Left ventricle myocardium inferior (tissue), 1 donor: ENCODE measurements at regions not wholly inside any gene's neighbourhood (a gene's known extent, or its start where the extent isn't known, plus 50 kb on each side); places are given as distances from the start of the nearest gene placed in this dataset.

Source experiments
- DNase-seq: peaks from one replicate; pipeline ENCODE4 v3.0.0-alpha.2; 2020
- H3K27ac ChIP-seq: fragments of 200-600 bp; replicated peaks from 2 replicates; pipeline ENCODE4 v1.8.0; 2021
- H3K27me3 ChIP-seq: fragments of 200-600 bp; 2 replicates; pipeline ENCODE4 v1.8.0; 2021; ENCODE audit warnings: low read depth
- H3K36me3 ChIP-seq: fragments of 200-600 bp; 2 replicates; pipeline ENCODE4 v1.8.0; 2021
- H3K4me1 ChIP-seq: fragments of 200-600 bp; 2 replicates; pipeline ENCODE4 v1.8.0; 2021
- H3K4me3 ChIP-seq: fragments of 200-600 bp; 2 replicates; pipeline ENCODE4 v1.8.0; 2021; ENCODE audit warnings: mild to moderate bottlenecking, moderate library complexity
- H3K9me3 ChIP-seq: fragments of 200-600 bp; replicated peaks from 2 replicates; pipeline ENCODE4 v1.8.0; 2021
- CTCF ChIP-seq: fragments of 200-600 bp; IDR thresholded peaks from 2 replicates; pipeline ENCODE4 v1.8.0; 2021; ENCODE audit warnings: antibody characterized with exemption, mild to moderate bottlenecking, borderline replicate concordance
- intact Hi-C: fragments of 100-400 bp; cut with micrococcal nuclease; formaldehyde crosslinking; loops from one replicate; pipeline ENCODE4 v1.11.0; 2022
- donor health status: DM: no; HTN: yes; CAD: no; lungs with severe emphysema.

- no peaks in the 10 kb centered on the region for H3K9me3 ChIP-seq
- intact Hi-C loops, result no loop called here
- H3K36me3 ChIP-seq, result no peaks in the 10 kb centered on the region
- no peak overlapping the region for H3K27ac ChIP-seq
- no peak overlapping the region for H3K4me3 ChIP-seq
- no peaks in the 10 kb centered on the region for H3K27me3 ChIP-seq
- no peak for DNase-seq
- H3K4me1 ChIP-seq, result no peaks in the 10 kb centered on the region
- no peak for TF ChIP-seq CTCF
Measured at GRCh38 chr11:82326853-82327252, 406.8 kb downstream of the FAM181B start.

GRCh38 chr11:82321206-82321605 is 412.5 kb downstream of the FAM181B start:
- no peak for TF ChIP-seq CTCF

GRCh38 chr11:82315093-82315492 is 418.6 kb downstream of the FAM181B start:
- intact Hi-C loops, result no loop called here
- DNase-seq, result no peak
- H3K36me3 ChIP-seq, result no peaks in the 10 kb centered on the region
- TF ChIP-seq CTCF, result no peak
- H3K4me3 ChIP-seq, result no peak overlapping the region
- H3K27ac ChIP-seq, result no peak overlapping the region
- no peaks in the 10 kb centered on the region for H3K4me1 ChIP-seq
- no peaks in the 10 kb centered on the region for H3K27me3 ChIP-seq
- H3K9me3 ChIP-seq, result no peaks in the 10 kb centered on the region

More at GRCh38 chr11:82321206-82321605, 412.5 kb downstream of the FAM181B start:
- Histone ChIP-seq H3K4me1 (no peaks in the 10 kb centered on the region), H3K27me3 (no peaks in the 10 kb centered on the region), H3K4me3 (no peak overlapping the region), H3K27ac (no peak overlapping the region), H3K36me3 (no peaks in the 10 kb centered on the region), H3K9me3 (no peaks in the 10 kb centered on the region)
- DNase-seq, result no peak
- intact Hi-C loops, result no loop called here

GRCh38 chr11:82308979-82309378 is 424.7 kb downstream of the FAM181B start:
- no peaks in the 10 kb centered on the region for H3K36me3 ChIP-seq
- no peak for TF ChIP-seq CTCF
- no peak for DNase-seq
- intact Hi-C loops, result no loop called here
- no peak overlapping the region for H3K4me3 ChIP-seq
- H3K27me3 ChIP-seq, result no peaks in the 10 kb centered on the region
- no peak overlapping the region for H3K27ac ChIP-seq
- H3K4me1 ChIP-seq, result no peaks in the 10 kb centered on the region
- H3K9me3 ChIP-seq, result no peaks in the 10 kb centered on the region

- no peak for DNase-seq
- Histone ChIP-seq H3K27me3 (no peaks in the 10 kb centered on the region), H3K36me3 (no peaks in the 10 kb centered on the region), H3K9me3 (no peaks in the 10 kb centered on the region), H3K4me1 (no peaks in the 10 kb centered on the region), H3K4me3 (no peak overlapping the region), H3K27ac (no peak overlapping the region)
- no peak for TF ChIP-seq CTCF
- intact Hi-C loops, result no loop called here
Measured at GRCh38 chr11:82305123-82305522, 428.5 kb downstream of the FAM181B start.

GRCh38 chr11:82303671-82304070 is 430.0 kb downstream of the FAM181B start:
- Histone ChIP-seq H3K36me3 (no peaks in the 10 kb centered on the region), H3K4me1 (no peaks in the 10 kb centered on the region), H3K9me3 (no peaks in the 10 kb centered on the region), H3K27ac (no peak overlapping the region), H3K4me3 (no peak overlapping the region), H3K27me3 (no peaks in the 10 kb centered on the region)
- intact Hi-C loops, result no loop called here
- no peak for DNase-seq
- no peak for TF ChIP-seq CTCF
